K562 (cell line): ENCODE measurements at regions not wholly inside any gene's neighbourhood (a gene's known extent, or its start where the extent isn't known, plus 50 kb on each side); places are given as distances from the start of the nearest gene placed in this dataset.

Experiments
- CCNT2 ChIP-seq: IDR thresholded peaks from 2 replicates; pipeline ENCODE4 v1.6.1; 2011; ENCODE audit warnings: borderline replicate concordance, low read depth, mild to moderate bottlenecking, moderate library complexity, mixed read lengths, low read length; ENCODE audit not compliant: insufficient read length; ENCODE audit errors: extremely low read depth
- CREBBP ChIP-seq: IDR thresholded peaks from one replicate; pipeline ENCODE4 v1.6.1; 2012; ENCODE audit warnings: low read depth, mild to moderate bottlenecking, control low read depth, inconsistent platforms, low read length
- FOXP1 ChIP-seq: sonication (generic); formaldehyde crosslinking; IDR thresholded peaks from 2 replicates; pipeline ENCODE4 v1.8.0; 2022; ENCODE audit warnings: mild to moderate bottlenecking, missing genetic modification reagents
- NFE2 ChIP-seq: IDR thresholded peaks from 2 replicates; pipeline ENCODE4 v1.6.1; 2014; ENCODE audit warnings: antibody characterized with exemption, low read depth
- TAF15 ChIP-seq: fragments of 200-400 bp; formaldehyde crosslinking; IDR thresholded peaks from 2 replicates; pipeline ENCODE4 v1.6.1; 2017; ENCODE audit warnings: mild to moderate bottlenecking, low read depth, low read length, moderate library complexity
- ZFP30 ChIP-seq: fragments of 250-450 bp; sonication (Bioruptor Pico); IDR thresholded peaks from 2 replicates; pipeline ENCODE4 v1.8.0; 2022; ENCODE audit warnings: moderate library complexity, mild to moderate bottlenecking, inconsistent platforms, borderline replicate concordance
- ZNF175 ChIP-seq: fragments of 200-800 bp; sonication (Bioruptor generic); IDR thresholded peaks from 2 replicates; pipeline ENCODE4 v1.6.1; 2016; ENCODE audit warnings: low read depth, mild to moderate bottlenecking, missing genetic modification characterization, missing compliant biosample characterization
- ZNF318 ChIP-seq, 2 experiments: fragments of 450-650 bp; IDR thresholded peaks; 2 replicates each; pipeline ENCODE4 v1.6.1; 2016; ENCODE audit warnings: mild to moderate bottlenecking in 2 of 2, borderline replicate concordance in 1 of 2, low read depth in 1 of 2, moderate library complexity in 1 of 2
- ZNF609 ChIP-seq: sonication (generic); formaldehyde crosslinking; IDR thresholded peaks from 2 replicates; pipeline ENCODE4 v1.8.1; 2023; ENCODE audit warnings: missing genetic modification reagents, mild to moderate bottlenecking, borderline replicate concordance
- ZNF644 ChIP-seq: fragments of 200-800 bp; sonication (Bioruptor generic); IDR thresholded peaks from 2 replicates; pipeline ENCODE4 v1.6.1; 2016; ENCODE audit warnings: low read depth, missing genetic modification characterization, missing compliant biosample characterization
- ZNF707 ChIP-seq: fragments of 250-450 bp; sonication (Bioruptor Pico); conservative IDR thresholded peaks from 2 replicates; pipeline ENCODE4 v1.8.0; 2022; ENCODE audit warnings: inconsistent platforms, mild to moderate bottlenecking, moderate library complexity
- TF ChIP-seq, protein P1 (sequence below): fragments of 250-450 bp; sonication (Bioruptor Pico); IDR thresholded peaks from 2 replicates; pipeline ENCODE4 v1.5.0; 2021; ENCODE audit warnings: mild to moderate bottlenecking, borderline replicate concordance

DNA sequence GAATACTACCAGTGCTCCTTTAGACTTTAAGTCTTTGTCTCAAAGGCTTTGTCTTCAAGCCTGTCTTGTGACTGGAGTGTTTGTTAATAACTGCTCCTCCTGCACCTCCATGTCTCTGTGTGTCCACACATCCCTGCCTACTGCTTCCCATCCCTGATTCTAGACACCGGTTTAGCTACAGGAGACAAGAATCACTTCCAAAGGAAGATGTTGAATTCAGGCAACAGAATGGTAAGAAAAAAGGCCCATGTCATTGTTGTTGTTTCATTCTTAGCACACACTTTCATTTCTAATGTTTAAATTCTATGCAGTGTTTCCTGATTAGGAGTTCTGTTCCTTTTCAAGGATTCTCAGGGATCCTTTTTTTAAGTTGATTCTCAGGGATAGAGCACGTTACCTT lies 293.6 kb upstream of the STXBP5 start (continued):
- TF ChIP-seq ZNF318 (IDR thresholded peaks at IDR 0.05; ENCODE audit: borderline replicate concordance in 1 of 2, low read depth in 1 of 2) (no peak), CCNT2 (no peak), FOXP1 (CRISPR knock-in tag) (no peak), ZNF707 (CRISPR knock-in tag) (no peak), CREBBP (no peak), ZNF644 (peak; percentile 27; the same call in 1 of the 2 replicates), ZNF609 (CRISPR knock-in tag) (no peak), ZNF175 (CRISPR knock-in tag) (peak; percentile 65; the same call in 1 of the 2 replicates), ZFP30 (no peak), NFE2 (0 out of 2 replicates have a peak, but pooled peaks have one; percentile 24), TAF15 (no peak)
- TF ChIP-seq, protein P1, sequence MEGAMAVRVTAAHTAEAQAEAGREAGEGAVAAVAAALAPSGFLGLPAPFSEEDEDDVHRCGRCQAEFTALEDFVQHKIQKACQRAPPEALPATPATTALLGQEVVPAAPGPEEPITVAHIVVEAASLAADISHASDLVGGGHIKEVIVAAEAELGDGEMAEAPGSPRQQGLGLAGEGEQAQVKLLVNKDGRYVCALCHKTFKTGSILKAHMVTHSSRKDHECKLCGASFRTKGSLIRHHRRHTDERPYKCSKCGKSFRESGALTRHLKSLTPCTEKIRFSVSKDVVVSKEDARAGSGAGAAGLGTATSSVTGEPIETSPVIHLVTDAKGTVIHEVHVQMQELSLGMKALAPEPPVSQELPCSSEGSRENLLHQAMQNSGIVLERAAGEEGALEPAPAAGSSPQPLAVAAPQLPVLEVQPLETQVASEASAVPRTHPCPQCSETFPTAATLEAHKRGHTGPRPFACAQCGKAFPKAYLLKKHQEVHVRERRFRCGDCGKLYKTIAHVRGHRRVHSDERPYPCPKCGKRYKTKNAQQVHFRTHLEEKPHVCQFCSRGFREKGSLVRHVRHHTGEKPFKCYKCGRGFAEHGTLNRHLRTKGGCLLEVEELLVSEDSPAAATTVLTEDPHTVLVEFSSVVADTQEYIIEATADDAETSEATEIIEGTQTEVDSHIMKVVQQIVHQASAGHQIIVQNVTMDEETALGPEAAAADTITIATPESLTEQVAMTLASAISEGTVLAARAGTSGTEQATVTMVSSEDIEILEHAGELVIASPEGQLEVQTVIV, result no peak
